ENCODE measurements at regions not wholly inside any gene's neighbourhood (a gene's known extent, or its start where the extent isn't known, plus 50 kb on each side); places are given as distances from the start of the nearest gene placed in this dataset.
A peak's percentile ranks its signal among the peaks of the same experiment; 100 is the strongest.

DNA sequence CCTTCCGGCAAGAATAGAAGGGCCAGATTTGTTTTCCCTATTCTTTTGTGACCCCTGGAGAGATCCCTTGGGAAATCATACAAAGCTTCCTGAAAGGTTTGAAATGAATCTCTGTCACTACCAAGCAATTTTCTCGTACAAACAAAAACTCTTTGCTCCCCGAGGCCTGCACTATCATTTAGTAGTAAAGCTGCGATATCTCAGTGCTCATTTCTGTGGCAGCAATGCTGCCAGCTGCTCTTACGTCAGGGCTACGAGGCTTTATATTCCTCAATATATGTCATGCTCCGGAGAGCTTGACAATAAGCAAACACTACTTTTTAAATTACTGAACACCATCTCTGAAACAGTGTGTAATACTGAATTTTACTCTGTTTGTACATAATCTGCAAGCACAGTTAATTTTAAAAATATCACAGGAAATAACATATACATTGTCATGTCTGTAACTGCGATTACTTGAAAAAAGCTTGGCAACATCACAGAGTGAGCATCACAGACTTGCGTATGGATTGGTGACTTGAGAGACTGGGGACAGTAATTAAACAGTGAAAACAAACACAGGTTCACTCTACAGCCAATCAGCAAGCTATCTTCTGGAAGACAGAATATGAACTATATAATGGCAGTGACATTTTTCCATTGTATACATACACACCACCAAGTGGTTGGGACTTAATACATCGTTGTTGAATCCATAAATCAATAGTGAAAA is 403.3 kb upstream of the NETO1 start:
- no peak overlapping the region for H3K27ac Mint-ChIP-seq (ENCODE audit: unreplicated experiment)
- no peak overlapping the region for H3K4me3 Mint-ChIP-seq (ENCODE audit: low read depth, unreplicated experiment)
- TF ChIP-seq, protein P1, sequence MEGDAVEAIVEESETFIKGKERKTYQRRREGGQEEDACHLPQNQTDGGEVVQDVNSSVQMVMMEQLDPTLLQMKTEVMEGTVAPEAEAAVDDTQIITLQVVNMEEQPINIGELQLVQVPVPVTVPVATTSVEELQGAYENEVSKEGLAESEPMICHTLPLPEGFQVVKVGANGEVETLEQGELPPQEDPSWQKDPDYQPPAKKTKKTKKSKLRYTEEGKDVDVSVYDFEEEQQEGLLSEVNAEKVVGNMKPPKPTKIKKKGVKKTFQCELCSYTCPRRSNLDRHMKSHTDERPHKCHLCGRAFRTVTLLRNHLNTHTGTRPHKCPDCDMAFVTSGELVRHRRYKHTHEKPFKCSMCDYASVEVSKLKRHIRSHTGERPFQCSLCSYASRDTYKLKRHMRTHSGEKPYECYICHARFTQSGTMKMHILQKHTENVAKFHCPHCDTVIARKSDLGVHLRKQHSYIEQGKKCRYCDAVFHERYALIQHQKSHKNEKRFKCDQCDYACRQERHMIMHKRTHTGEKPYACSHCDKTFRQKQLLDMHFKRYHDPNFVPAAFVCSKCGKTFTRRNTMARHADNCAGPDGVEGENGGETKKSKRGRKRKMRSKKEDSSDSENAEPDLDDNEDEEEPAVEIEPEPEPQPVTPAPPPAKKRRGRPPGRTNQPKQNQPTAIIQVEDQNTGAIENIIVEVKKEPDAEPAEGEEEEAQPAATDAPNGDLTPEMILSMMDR (IDR thresholded peaks at IDR 0.05; ENCODE audit: unreplicated experiment): no peak
- no peaks in the 10 kb centered on the region for H3K4me1 Mint-ChIP-seq (ENCODE audit: low read depth, unreplicated experiment)
- BruUV-seq (replicated peaks): no TSS peak
- no peak for DNase-seq
- H3K27me3 Mint-ChIP-seq (ENCODE audit: unreplicated experiment): no peaks in the 10 kb centered on the region
- H3K36me3 Mint-ChIP-seq (ENCODE audit: insufficient read depth, unreplicated experiment): no peaks in the 10 kb centered on the region
- CTCF ChIA-PET: no interaction called here
- no peaks in the 10 kb centered on the region for H3K9me3 Mint-ChIP-seq (ENCODE audit: low read depth, unreplicated experiment)
- intact Hi-C loops (cut with micrococcal nuclease; ENCODE audit: unreplicated experiment): no loop called here

DNA sequence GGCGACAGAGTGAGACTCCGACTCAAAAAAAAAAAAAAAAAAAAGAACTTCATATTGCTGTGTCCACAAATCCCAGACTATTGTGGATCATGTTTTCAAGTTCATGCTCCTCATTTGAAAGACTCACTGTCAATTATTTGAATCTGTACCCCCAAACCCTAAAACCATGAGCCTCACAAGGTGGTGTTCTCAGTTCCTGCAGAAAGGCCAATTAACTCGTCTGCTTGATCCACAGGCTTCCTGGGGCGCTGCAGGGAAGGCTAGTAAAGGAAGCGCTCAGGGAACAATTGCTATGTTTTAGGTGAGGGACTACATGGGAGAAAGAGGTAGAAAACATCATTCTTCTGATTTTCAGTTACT is 396.8 kb upstream of the NETO1 start:
- DNase-seq: no peak
- Mint-ChIP-seq H3K9me3 (ENCODE audit: low read depth, unreplicated experiment) (no peaks in the 10 kb centered on the region), H3K27me3 (ENCODE audit: unreplicated experiment) (no peaks in the 10 kb centered on the region), H3K27ac (ENCODE audit: unreplicated experiment) (peak overlapping the region; percentile 78), H3K4me1 (ENCODE audit: low read depth, unreplicated experiment) (peaks cover 9% of the 10 kb centered on the region), H3K36me3 (ENCODE audit: insufficient read depth, unreplicated experiment) (peaks cover 5% of the 10 kb centered on the region), H3K4me3 (ENCODE audit: low read depth, unreplicated experiment) (no peak overlapping the region)
- TF ChIP-seq, protein P1 (IDR thresholded peaks at IDR 0.05; ENCODE audit: unreplicated experiment): no peak
- intact Hi-C loops (cut with micrococcal nuclease; ENCODE audit: unreplicated experiment): no loop called here
- CTCF ChIA-PET: interaction anchor here (0.6 kb wide), 1 partner anchor 847 kb away, joined by 3 read pairs; no protein-coding TSS in a partner anchor
- BruUV-seq (replicated peaks): no TSS peak

DNA sequence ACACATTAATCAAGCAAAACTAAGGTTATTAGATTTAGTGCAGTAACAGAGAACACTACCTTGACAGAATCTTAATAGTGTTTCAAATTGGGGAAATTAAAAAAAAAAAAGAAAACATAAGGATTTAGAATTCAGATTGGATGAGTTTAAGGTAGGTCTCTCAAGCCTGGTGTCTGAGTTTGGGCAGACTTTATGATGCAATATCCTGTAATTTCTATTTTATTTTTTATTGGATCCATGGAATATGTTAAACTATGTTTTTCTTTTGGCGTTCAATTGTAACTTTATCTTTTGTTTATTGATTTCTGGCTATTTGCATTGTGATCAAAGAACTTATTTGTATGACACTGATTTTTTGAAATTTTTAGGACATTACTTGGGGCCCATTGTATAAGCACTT is 394.1 kb upstream of the NETO1 start:
- intact Hi-C loops (cut with micrococcal nuclease; ENCODE audit: unreplicated experiment): no loop called here
- CTCF ChIA-PET: no interaction called here
- no TSS peak for BruUV-seq (replicated peaks)

DNA sequence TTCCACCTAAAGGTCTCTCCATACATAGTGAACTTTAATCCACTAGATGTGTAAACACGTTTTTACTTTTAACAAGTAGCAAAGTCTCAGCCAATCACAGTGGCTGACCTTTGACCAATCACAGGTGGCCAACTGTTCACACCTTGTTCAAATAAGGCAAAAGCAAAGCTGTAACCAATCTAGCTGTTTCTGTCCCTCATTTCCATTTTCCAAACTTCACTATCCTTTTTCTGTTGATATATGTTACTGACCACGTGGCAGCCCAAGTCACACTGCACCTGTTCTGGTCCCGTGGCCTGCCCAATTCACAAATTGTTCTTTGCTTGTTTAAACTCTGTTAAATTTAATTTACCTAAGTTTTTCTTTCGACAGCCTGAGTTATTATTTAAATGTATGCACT is 393.5 kb upstream of the NETO1 start:
- intact Hi-C loops (cut with micrococcal nuclease; ENCODE audit: unreplicated experiment): no loop called here
- no peaks in the 10 kb centered on the region for H3K27me3 Mint-ChIP-seq (ENCODE audit: unreplicated experiment)
- H3K4me1 Mint-ChIP-seq (ENCODE audit: low read depth, unreplicated experiment): peaks cover 9% of the 10 kb centered on the region
- no peak overlapping the region for H3K27ac Mint-ChIP-seq (ENCODE audit: unreplicated experiment)
- peaks cover 5% of the 10 kb centered on the region for H3K36me3 Mint-ChIP-seq (ENCODE audit: insufficient read depth, unreplicated experiment)
- BruUV-seq (replicated peaks): no TSS peak
- TF ChIP-seq, protein P1 (IDR thresholded peaks at IDR 0.05; ENCODE audit: unreplicated experiment): no peak
- DNase-seq: no peak
- CTCF ChIA-PET: no interaction called here
- H3K9me3 Mint-ChIP-seq (ENCODE audit: low read depth, unreplicated experiment): no peaks in the 10 kb centered on the region
- H3K4me3 Mint-ChIP-seq (ENCODE audit: low read depth, unreplicated experiment): no peak overlapping the region

More for the DNA sequence above, 394.1 kb upstream of the NETO1 start:
- Mint-ChIP-seq H3K27ac (ENCODE audit: unreplicated experiment) (no peak overlapping the region), H3K9me3 (ENCODE audit: low read depth, unreplicated experiment) (no peaks in the 10 kb centered on the region), H3K4me3 (ENCODE audit: low read depth, unreplicated experiment) (no peak overlapping the region), H3K4me1 (ENCODE audit: low read depth, unreplicated experiment) (peaks cover 9% of the 10 kb centered on the region), H3K36me3 (ENCODE audit: insufficient read depth, unreplicated experiment) (peaks cover 5% of the 10 kb centered on the region), H3K27me3 (ENCODE audit: unreplicated experiment) (no peaks in the 10 kb centered on the region)
- DNase-seq: no peak
- TF ChIP-seq, protein P1 (IDR thresholded peaks at IDR 0.05; ENCODE audit: unreplicated experiment): no peak

All from Calu3 (cell line).